Activated CD4-positive, alpha-beta T cell treated with anti-CD3 and anti-CD28 coated beads for 1 hour (primary cell): ENCODE measurements at regions not wholly inside any gene's neighbourhood (a gene's known extent, or its start where the extent isn't known, plus 50 kb on each side); places are given as distances from the start of the nearest gene placed in this dataset.

Experiments used
- DNase-seq: peaks from one replicate; pipeline ENCODE4 v3.0.0-alpha.2; 2020

GRCh38 chr3:14288833-14289451 lies 110.3 kb downstream of the LSM3 start:
- no peak for DNase-seq

DNA sequence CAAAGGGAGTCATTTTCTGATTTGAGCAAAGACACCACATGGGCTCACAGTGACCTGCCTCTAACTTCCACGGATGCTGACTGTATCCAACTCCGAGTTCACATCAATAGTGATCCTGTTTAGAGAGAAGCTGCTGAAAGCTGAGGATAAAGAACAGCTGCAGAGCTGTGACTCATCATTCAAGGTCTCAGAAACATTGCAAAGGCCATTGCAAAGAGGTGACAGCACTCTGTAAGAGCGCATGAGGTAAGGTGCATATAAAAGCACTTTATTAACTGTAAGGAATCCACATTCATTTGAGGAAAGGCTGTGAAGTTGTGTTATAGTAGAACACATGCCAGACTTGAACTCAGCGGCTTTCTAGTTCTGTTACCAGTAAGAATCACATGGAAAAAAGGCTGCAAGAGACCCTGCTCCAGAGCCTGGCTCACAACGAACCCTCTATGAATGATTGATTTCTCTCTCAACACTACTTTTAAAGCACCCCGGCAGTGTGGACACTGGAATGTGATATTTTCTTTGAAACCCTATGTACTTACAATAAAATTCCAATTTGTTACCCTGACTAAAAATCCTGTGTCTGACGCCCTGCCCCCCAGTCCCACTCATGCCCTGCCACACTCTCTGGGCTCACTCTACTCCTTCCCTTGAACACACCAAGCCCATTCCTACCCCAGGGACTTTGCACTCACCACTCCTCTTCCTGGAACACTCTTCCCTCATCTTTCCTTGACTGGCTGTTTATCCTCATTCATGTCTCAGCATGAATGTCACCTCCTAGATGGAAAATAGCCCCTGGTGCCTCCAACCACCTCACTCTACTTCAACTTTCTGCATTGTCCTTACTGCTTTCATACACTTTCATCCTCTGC lies 111.2 kb downstream of the LSM3 start:
- DNase-seq = no peak

- no peak for DNase-seq
Observed at GRCh38 chr3:14290631-14291385, 111.6 kb upstream of the SLC6A6 start.

DNA sequence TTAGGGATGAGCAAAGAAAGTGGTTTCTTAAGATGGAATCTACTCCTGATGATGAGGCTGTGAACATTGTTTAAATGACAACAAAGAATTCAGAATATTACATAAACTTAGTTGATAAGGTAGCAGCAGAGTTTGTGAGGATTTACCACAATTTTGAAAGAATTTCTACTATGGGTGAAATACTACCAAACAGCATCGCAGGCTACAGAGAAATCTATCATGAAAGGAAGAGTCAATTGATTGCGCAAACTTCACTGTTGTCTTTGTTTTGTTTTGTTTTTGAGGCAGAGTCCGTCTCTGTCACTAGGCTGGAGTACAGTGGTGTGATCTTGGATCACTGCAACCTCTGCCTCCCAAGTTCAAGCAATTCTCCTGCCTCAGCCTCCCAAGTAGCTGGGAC lies 107.4 kb upstream of the SLC6A6 start:
- DNase-seq = no peak

- no peak for DNase-seq
Observed at GRCh38 chr3:14295801-14296200, 106.6 kb upstream of the SLC6A6 start.

DNA sequence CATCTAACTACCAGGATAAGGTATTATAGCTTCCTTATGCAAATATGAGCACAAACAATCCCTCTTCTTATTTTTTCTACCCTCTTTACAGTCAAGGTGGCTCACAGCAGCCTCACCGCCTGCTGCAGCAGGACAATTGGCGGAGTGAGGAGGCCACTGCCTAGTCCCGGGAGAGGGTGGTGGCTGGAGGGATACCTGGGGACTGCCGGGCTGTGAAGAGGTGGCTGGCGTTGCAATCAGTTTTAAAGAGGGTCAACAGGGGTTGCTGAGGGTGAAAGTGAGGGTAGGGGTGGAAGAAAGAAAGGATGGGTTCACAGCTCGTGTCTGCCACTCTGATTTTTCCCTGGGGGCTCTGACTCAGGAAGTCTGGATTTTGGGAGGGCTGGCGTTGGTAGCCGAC lies 105.1 kb upstream of the SLC6A6 start:
- no peak for DNase-seq

GRCh38 chr3:14297784-14298236 lies 104.6 kb upstream of the SLC6A6 start:
- DNase-seq = no peak

DNA sequence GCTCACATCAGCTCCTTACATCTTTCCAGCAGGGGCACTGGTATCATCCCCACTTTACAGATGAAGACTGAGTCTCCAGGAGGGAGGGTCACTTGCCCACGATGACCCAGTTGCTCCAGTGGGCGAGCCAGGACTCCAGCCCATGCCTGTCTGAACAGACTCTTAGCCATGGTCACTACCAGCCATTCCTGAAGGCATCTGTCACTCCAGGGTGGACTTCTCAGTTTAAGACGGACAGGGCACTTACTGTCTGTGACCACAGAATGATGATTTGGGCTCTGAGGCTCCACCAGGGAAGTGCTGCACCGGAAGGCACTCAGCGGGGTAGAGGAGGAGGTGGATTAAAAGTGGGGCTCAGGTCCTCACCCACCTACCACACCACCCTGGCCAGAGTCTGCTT lies 104.0 kb upstream of the SLC6A6 start:
- DNase-seq = no peak

DNA sequence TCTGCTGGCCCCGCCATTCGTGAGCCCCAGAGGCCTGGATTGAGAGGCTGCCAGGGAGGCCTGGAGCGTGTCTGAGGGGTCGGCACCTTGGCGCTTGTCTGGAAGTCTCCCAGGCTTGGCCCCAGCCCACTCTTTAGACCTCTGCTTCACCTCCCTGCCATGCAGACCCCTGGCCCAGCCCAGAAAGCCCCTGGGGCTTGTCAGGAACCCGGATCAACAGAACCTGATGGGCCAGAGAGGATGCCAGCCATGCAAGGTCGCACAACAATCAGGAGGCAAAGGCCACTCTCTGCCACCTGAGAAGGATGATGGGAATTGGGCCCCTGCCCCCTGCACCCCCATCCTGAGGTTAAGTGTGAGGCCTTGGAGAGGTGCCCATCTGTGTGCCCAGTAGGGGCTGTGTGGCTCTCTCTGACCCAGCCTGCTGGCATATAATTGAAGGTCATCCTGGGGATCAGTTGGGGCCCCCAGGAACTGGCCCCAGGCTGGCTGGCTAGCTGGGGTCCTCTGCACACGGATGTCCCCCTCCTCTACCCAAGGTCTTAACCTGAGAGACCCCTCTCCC lies 103.3 kb upstream of the SLC6A6 start:
- DNase-seq = no peak

DNA sequence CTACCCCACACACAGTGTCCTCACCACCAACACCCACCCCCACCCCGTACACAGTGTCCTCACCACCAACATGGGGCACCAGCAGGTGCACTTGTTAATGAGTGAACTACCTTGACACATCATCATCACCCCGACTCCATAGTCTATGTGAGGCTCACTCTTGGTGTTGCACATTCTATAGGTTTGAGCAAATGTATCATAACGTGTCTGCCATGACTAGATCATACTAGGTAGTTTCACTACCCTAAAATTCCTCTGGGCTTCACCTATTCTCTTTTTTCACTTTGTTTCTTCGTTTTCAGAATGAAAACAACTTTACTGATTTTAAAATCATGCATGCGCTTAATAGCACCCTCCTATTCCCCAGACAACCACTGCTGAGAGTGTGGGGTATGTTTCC lies 102.6 kb upstream of the SLC6A6 start:
- no peak for DNase-seq

DNA sequence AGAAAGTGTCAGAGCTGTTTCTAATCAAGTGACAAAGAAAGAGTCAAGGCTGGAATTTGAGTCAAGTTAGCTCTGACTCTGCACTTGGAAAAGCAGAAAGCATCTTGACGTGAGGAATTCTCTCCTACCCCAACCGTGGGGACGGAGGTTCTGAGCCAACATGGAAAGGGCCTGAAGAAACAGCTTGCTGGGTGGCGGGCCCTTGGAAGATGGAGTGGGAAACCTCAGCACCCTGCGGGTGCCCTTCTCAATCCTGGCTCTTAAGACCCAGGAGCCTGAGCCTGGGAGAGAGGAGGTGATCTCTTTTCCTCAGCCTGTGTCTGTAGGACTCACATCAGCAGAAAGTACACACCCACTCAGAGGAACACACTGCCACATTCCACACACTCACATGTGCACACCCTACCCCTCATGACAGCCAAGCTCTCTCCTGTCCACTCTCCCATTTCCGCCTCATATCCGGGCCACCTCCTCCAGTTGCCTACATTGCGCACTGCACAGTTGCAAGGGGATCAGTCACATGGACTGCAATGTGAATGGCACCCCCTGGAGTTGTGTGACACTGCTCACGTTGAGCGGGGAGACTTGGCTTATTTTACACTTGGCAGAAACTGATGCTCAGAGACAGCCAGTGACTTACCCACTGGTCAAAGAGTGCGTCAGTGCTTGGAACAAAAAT lies 101.5 kb upstream of the SLC6A6 start:
- no peak for DNase-seq

GRCh38 chr3:14301558-14301957 lies 100.8 kb upstream of the SLC6A6 start:
- no peak for DNase-seq

- DNase-seq = no peak
Observed at GRCh38 chr3:14303336-14304100, 98.9 kb upstream of the SLC6A6 start.

DNA sequence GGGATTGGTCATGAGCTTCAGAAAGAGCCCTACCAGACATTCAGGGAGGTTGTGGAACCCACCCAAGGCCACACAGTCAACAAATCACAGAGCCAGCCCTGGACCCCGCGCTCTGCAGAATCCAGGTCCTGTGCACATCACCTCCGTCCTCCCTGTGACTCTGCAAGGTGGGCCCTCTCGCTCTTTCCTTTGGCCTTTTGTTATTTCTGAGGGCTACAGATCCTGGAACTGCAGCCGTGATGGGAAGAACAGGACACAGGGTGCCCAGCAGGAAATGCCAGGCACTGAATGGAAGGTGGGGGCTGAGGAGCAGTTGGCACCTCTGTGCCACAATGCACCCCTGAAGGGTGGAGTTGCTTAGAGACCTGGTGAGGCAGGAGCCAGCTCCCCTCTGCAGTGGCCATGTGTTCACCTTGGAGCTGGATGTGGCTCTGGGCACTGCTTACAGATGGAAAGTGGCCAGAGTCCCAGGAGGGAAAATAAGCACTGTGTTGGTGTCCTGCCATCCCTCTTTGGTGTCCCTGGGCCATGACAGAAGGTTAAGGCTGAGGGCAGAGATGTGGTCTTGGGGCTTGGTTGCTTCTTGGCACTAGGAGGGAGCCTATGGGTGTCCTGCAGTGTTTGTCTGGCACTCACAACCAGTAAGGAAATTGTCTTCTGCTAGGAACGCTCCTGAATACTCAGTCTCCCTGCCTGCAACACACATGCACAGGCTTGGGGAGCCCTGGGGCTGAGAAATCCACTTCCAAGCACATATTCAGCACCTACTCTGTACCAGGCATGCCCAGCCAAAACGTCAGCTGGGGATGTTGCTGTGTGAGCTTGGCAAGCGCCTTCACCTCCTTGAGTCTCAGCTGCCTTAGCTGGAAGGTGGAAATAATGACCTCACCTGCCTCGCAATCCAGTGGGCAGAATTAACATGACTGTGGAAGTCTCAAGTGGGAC lies 98.0 kb upstream of the SLC6A6 start:
- no peak for DNase-seq

DNA sequence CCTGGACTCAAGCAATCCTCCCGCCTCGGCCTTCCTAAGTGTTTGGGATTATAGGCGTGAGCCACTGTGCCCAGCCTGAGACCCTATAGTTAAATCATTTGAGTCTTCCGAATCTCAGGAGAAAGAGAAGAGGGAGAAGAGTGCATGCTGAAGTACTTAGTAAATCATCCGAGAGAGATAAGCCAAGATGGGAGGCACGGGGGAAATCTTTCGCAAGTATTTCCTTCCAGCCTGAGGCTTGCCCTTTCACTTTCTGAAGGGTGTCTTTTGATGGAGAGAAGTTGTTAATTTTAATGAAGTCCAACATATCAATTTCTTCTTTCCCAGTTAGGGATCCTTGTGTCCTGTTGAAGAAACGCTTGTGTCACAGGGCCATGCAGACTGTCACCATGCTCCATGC lies 97.1 kb upstream of the SLC6A6 start:
- no peak for DNase-seq

DNA sequence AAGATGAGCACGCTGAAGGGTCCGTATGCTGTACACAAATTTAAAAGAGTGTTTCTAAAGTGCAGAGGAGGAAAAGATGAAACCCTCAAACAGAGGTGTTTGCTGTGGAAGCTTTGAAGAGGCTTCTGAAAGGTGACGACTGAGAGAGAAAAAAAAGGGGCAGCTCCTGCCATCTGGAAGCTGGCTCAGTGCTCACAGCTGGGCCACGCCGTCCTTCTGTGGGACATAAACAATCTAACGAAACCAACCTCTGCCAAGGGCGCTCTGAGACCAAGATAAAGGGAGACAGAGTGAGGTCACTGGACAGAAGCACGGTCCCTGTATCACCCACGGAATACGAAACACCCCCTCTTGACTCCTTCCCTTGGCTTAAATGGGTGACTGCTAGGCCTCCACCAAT lies 96.3 kb upstream of the SLC6A6 start:
- no peak for DNase-seq

DNA sequence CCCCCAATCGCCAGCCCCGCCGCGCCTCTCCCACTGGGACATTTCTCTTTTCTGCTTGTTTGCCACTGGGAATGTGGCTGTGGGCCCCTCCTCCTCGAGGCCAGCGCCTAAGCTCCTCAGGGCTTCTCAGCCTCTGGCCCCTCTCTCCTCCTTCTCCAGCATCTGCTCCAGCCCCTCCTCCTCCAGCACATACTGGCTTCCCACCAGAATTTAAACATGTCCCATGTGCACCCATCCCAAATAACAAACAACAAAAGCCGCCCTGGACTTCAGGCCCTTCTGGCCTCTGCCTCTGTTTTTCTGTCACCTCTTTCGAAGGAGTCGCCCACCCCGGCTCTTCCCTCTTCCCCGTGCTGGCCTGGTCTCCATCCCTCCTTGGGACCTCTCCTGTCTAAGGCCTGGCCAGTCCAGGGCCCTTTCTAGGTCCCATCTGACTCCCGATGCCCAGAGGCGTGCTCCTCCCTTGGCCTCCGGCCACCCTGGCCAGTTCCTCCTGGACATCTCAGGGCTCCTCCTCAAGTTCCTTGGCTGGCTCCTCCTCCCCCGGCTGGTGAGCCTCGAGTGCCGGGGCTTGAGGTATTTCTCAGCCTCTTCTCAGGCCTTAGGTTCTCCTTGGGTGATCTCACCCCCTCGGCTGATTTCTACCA lies 94.6 kb upstream of the SLC6A6 start:
- no peak for DNase-seq

- no peak for DNase-seq
Observed at GRCh38 chr3:14311729-14312128, 90.7 kb upstream of the SLC6A6 start.

DNA sequence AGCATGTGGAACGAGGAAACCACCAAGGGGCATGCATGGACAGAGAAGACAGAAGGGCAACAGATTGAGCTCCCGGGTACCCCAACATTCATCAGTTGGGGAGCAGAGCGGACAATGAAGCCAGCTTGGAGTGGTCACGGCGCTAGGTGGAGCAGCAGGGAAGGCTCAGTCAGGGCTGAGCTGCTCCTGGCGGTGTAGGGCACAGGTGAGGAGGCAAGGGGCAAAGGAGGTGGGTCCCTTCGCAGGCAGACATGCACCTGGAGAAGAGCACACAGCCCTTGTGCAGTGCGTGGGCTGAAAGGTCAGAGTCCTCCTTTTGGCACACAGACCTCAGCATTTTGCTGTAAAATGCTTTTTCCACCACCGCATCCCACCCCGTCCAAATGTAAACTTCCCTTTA lies 90.0 kb upstream of the SLC6A6 start:
- DNase-seq = no peak

DNA sequence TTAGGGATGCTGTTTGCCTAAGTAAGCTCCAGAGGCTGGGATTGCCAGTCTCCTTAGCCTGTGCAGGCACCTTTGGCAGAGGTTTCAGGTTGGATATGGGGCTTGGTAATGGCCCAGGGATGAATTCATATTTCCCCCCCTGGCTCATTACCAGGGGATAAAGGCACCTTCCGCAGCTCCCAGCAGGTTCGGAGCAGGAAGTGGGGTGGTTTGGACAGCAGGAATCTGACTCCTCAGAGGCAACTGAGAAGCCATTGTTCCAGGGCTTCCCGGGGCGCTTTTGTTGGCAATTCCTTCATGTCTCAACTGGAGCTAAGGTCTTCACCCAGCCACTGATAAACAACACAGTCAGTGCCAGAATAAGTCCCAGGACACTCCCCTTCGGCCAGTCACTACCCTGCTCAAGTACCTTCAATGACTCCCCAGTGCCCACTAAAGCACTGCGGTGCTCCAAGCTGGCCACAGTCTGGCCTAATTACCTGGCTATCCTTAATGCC lies 85.3 kb upstream of the SLC6A6 start:
- DNase-seq = no peak
